ENCODE measurements at regions not wholly inside any gene's neighbourhood (a gene's known extent, or its start where the extent isn't known, plus 50 kb on each side); places are given as distances from the start of the nearest gene placed in this dataset.

DNA sequence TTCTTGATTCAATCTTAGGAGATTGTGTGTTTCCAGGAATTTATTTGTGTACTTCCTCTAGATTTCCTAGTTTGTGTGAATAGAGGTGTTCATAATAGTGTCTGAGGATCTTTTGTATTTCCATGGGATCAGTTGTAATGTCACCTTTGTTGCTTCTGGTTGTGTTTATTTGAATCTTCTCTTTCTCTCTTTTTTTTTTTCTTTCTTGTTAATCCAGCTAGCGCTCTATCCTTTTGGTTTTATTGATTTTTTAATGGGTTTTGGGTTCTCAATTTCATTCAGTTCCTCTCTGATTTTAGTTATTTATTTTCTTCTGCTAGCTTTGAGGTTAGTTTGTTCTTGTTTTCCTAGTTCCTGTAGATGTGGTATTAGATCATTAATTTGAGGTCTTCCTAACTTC, 242.5 kb downstream of the SEC23A start:
- no peaks in the 10 kb centered on the region for H3K4me1 ChIP-seq (ENCODE audit: control insufficient read depth in 1 of 2, insufficient read depth in 2 of 2, low read length in 2 of 2)
- H3K27me3 ChIP-seq (ENCODE audit: insufficient read depth, low read length) = peaks cover 10% of the 10 kb centered on the region; the same call in 1 of the 2 replicates
- DNase-seq (ENCODE audit: low read depth, low spot score) (no peak), ATAC-seq (no peak)
- intact Hi-C loops (cut with micrococcal nuclease) = loop anchor here (10.0 kb wide), 1 partner anchor 616 kb away; no protein-coding TSS in a partner anchor
- no peaks in the 10 kb centered on the region for H3K79me2 ChIP-seq (ENCODE audit: insufficient read depth, low read length)
- no peaks in the 10 kb centered on the region for H4K20me1 ChIP-seq (ENCODE audit: insufficient read depth)
- ChIA-PET CTCF (interaction anchor here (1.0 kb wide), 1 partner anchor 8 kb away, joined by 3 read pairs; no protein-coding TSS in a partner anchor), POLR2A (no interaction called here), RAD21 (ENCODE audit: low non-redundant PET in 1 of 2, low total read pairs in 2 of 2, uncharacterized antibody in 2 of 2, unreplicated experiment in 2 of 2) (no interaction called here)
- no peaks in the 10 kb centered on the region for H3K9me3 ChIP-seq (ENCODE audit: control insufficient read depth in 1 of 2, insufficient read depth in 1 of 2, low read depth in 1 of 2, low read length in 2 of 2)
- no peaks in the 10 kb centered on the region for H3K9me2 ChIP-seq (ENCODE audit: insufficient read depth)
- H3K36me3 ChIP-seq (ENCODE audit: control insufficient read depth in 1 of 2, insufficient read depth in 2 of 2, low read length in 2 of 2) = no peaks in the 10 kb centered on the region
- no peak overlapping the region for H3K4me3 ChIP-seq (replicated peaks in 1 of 2; ENCODE audit: low read depth in 1 of 2, low read length in 2 of 2)
- no peak for TF ChIP-seq SP1 (IDR thresholded peaks at IDR 0.05; ENCODE audit: low read depth)
- TF ChIP-seq ZNF274 (IDR thresholded peaks at IDR 0.05; ENCODE audit: low read depth, low read length) = no peak
- no peak for TF ChIP-seq YY1 (IDR thresholded peaks at IDR 0.05; ENCODE audit: extremely low read depth, insufficient replicate concordance, low read depth, low read length)
- no peak for TF ChIP-seq POLR2A (IDR thresholded peaks at IDR 0.05; ENCODE audit: borderline replicate concordance, extremely low read depth, insufficient read depth, insufficient read length)
- no peak for TF ChIP-seq ZFX (IDR thresholded peaks at IDR 0.05)
- no peak for TF ChIP-seq EZH2 (IDR thresholded peaks at IDR 0.05)
- no peak for TF ChIP-seq SIN3A (IDR thresholded peaks at IDR 0.05; ENCODE audit: low read depth)
- TF ChIP-seq, protein P1, sequence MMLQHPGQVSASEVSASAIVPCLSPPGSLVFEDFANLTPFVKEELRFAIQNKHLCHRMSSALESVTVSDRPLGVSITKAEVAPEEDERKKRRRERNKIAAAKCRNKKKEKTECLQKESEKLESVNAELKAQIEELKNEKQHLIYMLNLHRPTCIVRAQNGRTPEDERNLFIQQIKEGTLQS (IDR thresholded peaks at IDR 0.05) = no peak
- H3K27ac ChIP-seq (ENCODE audit: low read depth, low read length) = no peak overlapping the region
- BruUV-seq (replicated peaks) = no TSS peak
- H3K9ac ChIP-seq (ENCODE audit: low read length) = no peak overlapping the region
- H2AFZ ChIP-seq (ENCODE audit: low read depth, low read length, poor library complexity, severe bottlenecking) = no peak overlapping the region
- no peak overlapping the region for H3K4me2 ChIP-seq (ENCODE audit: low read length)

DNA sequence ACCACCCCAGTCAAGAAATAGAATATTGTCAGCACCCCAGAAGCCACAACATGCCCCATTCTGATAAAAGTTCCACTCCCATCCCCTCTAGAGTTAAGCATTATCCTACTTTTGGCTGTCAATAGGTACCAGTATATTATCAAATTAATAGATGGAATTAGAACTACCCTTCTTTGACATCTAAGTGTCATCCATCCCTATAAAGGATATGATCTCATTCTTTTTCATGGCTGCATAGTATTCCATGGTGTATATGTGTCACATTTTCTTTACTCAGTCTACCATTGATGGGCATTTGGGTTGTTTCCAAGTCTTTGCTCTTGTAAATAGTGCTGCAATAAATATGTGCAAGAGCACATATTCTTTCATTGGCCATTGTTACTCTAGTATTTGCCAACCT, 246.2 kb downstream of the SEC23A start:
- DNase-seq (ENCODE audit: low read depth, low spot score) = no peak
- Histone ChIP-seq H3K27ac (ENCODE audit: low read depth, low read length) (no peak overlapping the region), H3K36me3 (ENCODE audit: control insufficient read depth in 1 of 2, insufficient read depth in 2 of 2, low read length in 2 of 2) (no peaks in the 10 kb centered on the region), H3K9me3 (ENCODE audit: control insufficient read depth in 1 of 2, insufficient read depth in 1 of 2, low read depth in 1 of 2, low read length in 2 of 2) (no peaks in the 10 kb centered on the region), H3K9me2 (ENCODE audit: insufficient read depth) (no peaks in the 10 kb centered on the region), H4K20me1 (ENCODE audit: insufficient read depth) (no peaks in the 10 kb centered on the region), H2AFZ (ENCODE audit: low read depth, low read length, poor library complexity, severe bottlenecking) (no peak overlapping the region), H3K4me2 (ENCODE audit: low read length) (no peak overlapping the region), H3K79me2 (ENCODE audit: insufficient read depth, low read length) (no peaks in the 10 kb centered on the region), H3K4me1 (ENCODE audit: control insufficient read depth in 1 of 2, insufficient read depth in 2 of 2, low read length in 2 of 2) (no peaks in the 10 kb centered on the region), H3K27me3 (ENCODE audit: insufficient read depth, low read length) (peaks cover 10% of the 10 kb centered on the region; the same call in 1 of the 2 replicates), H3K9ac (ENCODE audit: low read length) (no peak overlapping the region), H3K4me3 (replicated peaks in 1 of 2; ENCODE audit: low read depth in 1 of 2, low read length in 2 of 2) (no peak overlapping the region)
- ChIA-PET CTCF (interaction anchor here (1.4 kb wide), 1 partner anchor 11 kb away, joined by 5 read pairs; no protein-coding TSS in a partner anchor), RAD21 (ENCODE audit: low non-redundant PET in 1 of 2, low total read pairs in 2 of 2, uncharacterized antibody in 2 of 2, unreplicated experiment in 2 of 2) (no interaction called here), POLR2A (no interaction called here)
- BruUV-seq (replicated peaks) = no TSS peak
- no peak for TF ChIP-seq EZH2phosphoT487 (IDR thresholded peaks at IDR 0.05; ENCODE audit: borderline replicate concordance)
- no peak for TF ChIP-seq POLR2A (IDR thresholded peaks at IDR 0.05; ENCODE audit: borderline replicate concordance, extremely low read depth, insufficient read depth, insufficient read length)
- TF ChIP-seq CBX3 (IDR thresholded peaks at IDR 0.05; ENCODE audit: low read depth) = no peak
- TF ChIP-seq SIN3A (IDR thresholded peaks at IDR 0.05; ENCODE audit: low read depth) = no peak
- TF ChIP-seq ELF1 (IDR thresholded peaks at IDR 0.05; ENCODE audit: borderline replicate concordance, low read depth) = no peak
- TF ChIP-seq SP1 (IDR thresholded peaks at IDR 0.05; ENCODE audit: low read depth) = no peak
- TF ChIP-seq FOSL1 (IDR thresholded peaks at IDR 0.05; ENCODE audit: low read depth) = no peak
- no peak for TF ChIP-seq EGR1 (IDR thresholded peaks at IDR 0.05; ENCODE audit: low read depth)
- TF ChIP-seq, protein P2, sequence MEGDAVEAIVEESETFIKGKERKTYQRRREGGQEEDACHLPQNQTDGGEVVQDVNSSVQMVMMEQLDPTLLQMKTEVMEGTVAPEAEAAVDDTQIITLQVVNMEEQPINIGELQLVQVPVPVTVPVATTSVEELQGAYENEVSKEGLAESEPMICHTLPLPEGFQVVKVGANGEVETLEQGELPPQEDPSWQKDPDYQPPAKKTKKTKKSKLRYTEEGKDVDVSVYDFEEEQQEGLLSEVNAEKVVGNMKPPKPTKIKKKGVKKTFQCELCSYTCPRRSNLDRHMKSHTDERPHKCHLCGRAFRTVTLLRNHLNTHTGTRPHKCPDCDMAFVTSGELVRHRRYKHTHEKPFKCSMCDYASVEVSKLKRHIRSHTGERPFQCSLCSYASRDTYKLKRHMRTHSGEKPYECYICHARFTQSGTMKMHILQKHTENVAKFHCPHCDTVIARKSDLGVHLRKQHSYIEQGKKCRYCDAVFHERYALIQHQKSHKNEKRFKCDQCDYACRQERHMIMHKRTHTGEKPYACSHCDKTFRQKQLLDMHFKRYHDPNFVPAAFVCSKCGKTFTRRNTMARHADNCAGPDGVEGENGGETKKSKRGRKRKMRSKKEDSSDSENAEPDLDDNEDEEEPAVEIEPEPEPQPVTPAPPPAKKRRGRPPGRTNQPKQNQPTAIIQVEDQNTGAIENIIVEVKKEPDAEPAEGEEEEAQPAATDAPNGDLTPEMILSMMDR (IDR thresholded peaks at IDR 0.05 in 2 of 3, conservative IDR thresholded peaks at IDR 0.05 in 1 of 3; ENCODE audit: borderline replicate concordance in 1 of 3, insufficient read depth in 1 of 3, low read depth in 2 of 3, low read length in 2 of 3) = no peak
- no peak for TF ChIP-seq TCF7L2 (IDR thresholded peaks at IDR 0.05; ENCODE audit: borderline replicate concordance, extremely low read depth, insufficient read depth, insufficient read length)
- TF ChIP-seq POLR2AphosphoS5 (IDR thresholded peaks at IDR 0.05; ENCODE audit: low read depth, low read length) = no peak
- no peak for ATAC-seq
- intact Hi-C loops (cut with micrococcal nuclease) = no loop called here

Data from HCT116 (cell line).